Liver (tissue), 8 donors: ENCODE measurements at regions not wholly inside any gene's neighbourhood (a gene's known extent, or its start where the extent isn't known, plus 50 kb on each side); places are given as distances from the start of the nearest gene placed in this dataset.

ENCODE experiments used
- DNase-seq: peaks from one replicate; pipeline ENCODE4 v3.0.0-alpha.2; 2017; ENCODE audit warnings: low spot score
- H3K27ac ChIP-seq, 2 donors: one replicate each; pipeline ENCODE4 v1.7.0; 2013; ENCODE audit warnings: inconsistent platforms in 2 of 2, low read length in 2 of 2, control low read depth in 1 of 2, low read depth in 1 of 2, mild to moderate bottlenecking in 1 of 2
- H3K27me3 ChIP-seq, 4 donors: one replicate each; pipeline versions ENCODE4 v1.6.1 to v1.7.0; 2013; ENCODE audit warnings: low read length in 3 of 4, inconsistent platforms in 1 of 4, mild to moderate bottlenecking in 1 of 4, moderate library complexity in 1 of 4; ENCODE audit not compliant: control insufficient read depth in 4 of 4, insufficient read depth in 4 of 4
- H3K36me3 ChIP-seq, 4 donors: one replicate each; pipeline versions ENCODE4 v1.6.1 to v1.7.0; 2013; ENCODE audit warnings: low read length in 3 of 4, mild to moderate bottlenecking in 3 of 4, low read depth in 1 of 4, moderate library complexity in 1 of 4; ENCODE audit not compliant: control insufficient read depth in 4 of 4, insufficient read depth in 3 of 4
- H3K4me1 ChIP-seq, 4 donors: one replicate each; pipeline versions ENCODE4 v1.6.1 to v1.7.0; 2013; ENCODE audit warnings: low read length in 3 of 4, mild to moderate bottlenecking in 3 of 4, moderate library complexity in 1 of 4; ENCODE audit not compliant: control insufficient read depth in 4 of 4, insufficient read depth in 4 of 4
- H3K4me3 ChIP-seq, 3 donors: one replicate each; pipeline versions ENCODE4 v1.6.1 to v1.7.0; 2013; ENCODE audit warnings: low read length in 3 of 3, control low read depth in 1 of 3, low read depth in 1 of 3, mild to moderate bottlenecking in 1 of 3
- H3K9ac ChIP-seq, 2 donors: one replicate each; pipeline ENCODE4 v1.7.0; 2013; ENCODE audit warnings: low read length in 2 of 2, mild to moderate bottlenecking in 2 of 2, moderate library complexity in 2 of 2, control low read depth in 1 of 2, low read depth in 1 of 2
- H3K9me3 ChIP-seq, 4 donors: one replicate each; pipeline versions ENCODE4 v1.6.1 to v1.7.0; 2013; ENCODE audit warnings: low read length in 3 of 4; ENCODE audit not compliant: control insufficient read depth in 4 of 4
- ATF3 ChIP-seq: IDR thresholded peaks from 2 replicates; pipeline ENCODE4 v1.6.1; 2016; ENCODE audit warnings: antibody characterized with exemption
- CTCF ChIP-seq: fragments of 150-350 bp; IDR thresholded peaks from 2 replicates; pipeline ENCODE4 v1.5.1; 2017; ENCODE audit warnings: improper control_type of control experiment, low read depth, low read length; ENCODE audit not compliant: missing input control
- EGR1 ChIP-seq, 2 donors: IDR thresholded peaks; 2 replicates each; pipeline ENCODE4 v1.6.1; 2016 to 2018; ENCODE audit warnings: antibody characterized with exemption in 2 of 2, low read depth in 2 of 2
- FOXA1 ChIP-seq: IDR thresholded peaks from 2 replicates; pipeline ENCODE4 v1.6.1; 2016; ENCODE audit warnings: antibody characterized with exemption
- FOXA2 ChIP-seq: IDR thresholded peaks from 2 replicates; pipeline ENCODE4 v1.6.1; 2016; ENCODE audit warnings: antibody characterized with exemption
- HNF4A ChIP-seq, 2 donors: conservative IDR thresholded peaks; 2 replicates each; pipeline ENCODE4 v1.6.1; 2016; ENCODE audit warnings: antibody characterized with exemption in 2 of 2, mild to moderate bottlenecking in 2 of 2
- HNF4G ChIP-seq: IDR thresholded peaks from 2 replicates; pipeline ENCODE4 v1.6.1; 2016; ENCODE audit warnings: antibody characterized with exemption
- JUND ChIP-seq, 2 donors: IDR thresholded peaks; 2 replicates each; pipeline ENCODE4 v1.6.1; 2016; ENCODE audit warnings: antibody characterized with exemption in 2 of 2
- NR2F2 ChIP-seq: IDR thresholded peaks from 2 replicates; pipeline ENCODE4 v1.6.1; 2016; ENCODE audit warnings: antibody characterized with exemption
- RAD21 ChIP-seq, 2 donors: IDR thresholded peaks; 2 replicates each; pipeline ENCODE4 v1.6.1; 2016; ENCODE audit warnings: antibody characterized with exemption in 2 of 2, mild to moderate bottlenecking in 2 of 2
- REST ChIP-seq: IDR thresholded peaks from 2 replicates; pipeline ENCODE4 v1.6.1; 2016; ENCODE audit warnings: antibody characterized with exemption, mild to moderate bottlenecking
- SP1 ChIP-seq: IDR thresholded peaks from 2 replicates; pipeline ENCODE4 v1.6.1; 2018; ENCODE audit warnings: antibody characterized with exemption, mild to moderate bottlenecking
- YY1 ChIP-seq: IDR thresholded peaks from 2 replicates; pipeline ENCODE4 v1.6.1; 2016; ENCODE audit warnings: antibody characterized with exemption, mild to moderate bottlenecking
- WGBS: extraction: QIAGEN DNeasy Blood & Tissue Kit; methylation state at CpG from one replicate; pipeline ENCODE4 v1.1.7; 2013; 5-methylcytosine and 5-hydroxymethylcytosine counted together
- TF ChIP-seq, protein P1 (sequence below): IDR thresholded peaks from 2 replicates; pipeline ENCODE4 v1.6.1; 2016; ENCODE audit warnings: antibody characterized with exemption
- donor health status: healthy.
- donor health status: healthy.
- donor health status: healthy.
- donor health status: healthy.
- donor health status: healthy.

DNA sequence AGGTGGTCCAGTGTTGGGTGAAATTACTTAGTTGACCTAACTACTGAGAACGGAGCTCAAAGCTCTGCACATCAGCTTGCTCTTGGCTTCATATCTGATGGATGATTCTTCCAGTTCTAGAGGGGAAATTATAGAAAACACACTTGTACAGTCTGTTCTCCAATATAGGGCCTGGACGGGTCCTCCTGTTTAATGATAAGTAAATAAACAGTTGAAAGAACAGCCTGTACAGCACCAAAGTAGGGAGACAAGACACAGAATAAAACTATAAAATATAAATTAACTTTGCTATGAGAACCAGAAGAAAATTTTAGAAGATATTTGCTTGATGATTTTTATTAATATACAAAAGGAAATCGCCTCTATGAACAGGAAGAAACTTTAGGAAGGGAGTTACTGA is 271.7 kb downstream of the STK31 start:
- WGBS: 81% methylated on average over 3 of the region's 3 CpGs
- H3K9me3 ChIP-seq: no peaks in the 10 kb centered on the region
- DNase-seq: no peak

GRCh38 chr7:24005517-24005916 is 278.5 kb upstream of the NPY start:
- 46% methylated on average over 1 of the region's 1 CpG for WGBS
- H3K9me3 ChIP-seq: no peaks in the 10 kb centered on the region
- H3K4me1 ChIP-seq: no peaks in the 10 kb centered on the region
- H3K36me3 ChIP-seq: no peaks in the 10 kb centered on the region
- no peak overlapping the region for H3K9ac ChIP-seq
- no peak overlapping the region for H3K4me3 ChIP-seq
- no peak overlapping the region for H3K27ac ChIP-seq
- peaks cover 0 to under 1% (median 0%) of the 10 kb centered on the region in 4 donors for H3K27me3 ChIP-seq
- DNase-seq: no peak
- TF ChIP-seq EGR1 (IDR thresholded peaks at IDR 0.05; ENCODE audit: low read depth in 2 of 2) (no peak), FOXA1 (no peak), REST (no peak), HNF4A (conservative IDR thresholded peaks at IDR 0.05) (no peak), JUND (IDR thresholded peaks at IDR 0.05) (no peak), HNF4G (no peak), YY1 (no peak), FOXA2 (no peak), ATF3 (no peak)
- TF ChIP-seq, protein P1, sequence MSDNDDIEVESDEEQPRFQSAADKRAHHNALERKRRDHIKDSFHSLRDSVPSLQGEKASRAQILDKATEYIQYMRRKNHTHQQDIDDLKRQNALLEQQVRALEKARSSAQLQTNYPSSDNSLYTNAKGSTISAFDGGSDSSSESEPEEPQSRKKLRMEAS: no peak

More for the DNA sequence above, 271.7 kb downstream of the STK31 start:
- Histone ChIP-seq H3K36me3 (no peaks in the 10 kb centered on the region), H3K4me3 (no peak overlapping the region), H3K27ac (no peak overlapping the region), H3K9ac (no peak overlapping the region), H3K27me3 (peaks cover 0 to 2% (median 0%) of the 10 kb centered on the region in 4 donors), H3K4me1 (no peaks in the 10 kb centered on the region)
- TF ChIP-seq SP1 (no peak), FOXA2 (no peak), RAD21 (IDR thresholded peaks at IDR 0.05) (no peak), CTCF (no peak), NR2F2 (no peak), JUND (IDR thresholded peaks at IDR 0.05) (no peak), FOXA1 (no peak), ATF3 (no peak), REST (no peak)
- TF ChIP-seq, protein P1: no peak
